CD4-positive, alpha-beta T cell (primary cell): ENCODE measurements at regions not wholly inside any gene's neighbourhood (a gene's known extent, or its start where the extent isn't known, plus 50 kb on each side); places are given as distances from the start of the nearest gene placed in this dataset.
"Not testable (repeated sequence)": the region's sequence is repeated elsewhere in the genome, so short reads cannot be mapped to it uniquely, and the experiment has no call there.

ENCODE experiments used
- ATAC-seq: fragments of 200-7000 bp; cut with Tn5 transposase; one replicate; pipeline ENCODE4 v1.10.0; 2022; ENCODE audit warnings: mild to moderate bottlenecking; ENCODE audit not compliant: poor library complexity
- CTCF ChIA-PET: fragments of 350-600 bp; sonication (Branson Sonifier 250); formaldehyde crosslinking; loops from one replicate; lab custom pipeline; 2021; ENCODE audit warnings: antibody characterized with exemption, inconsistent platforms; lab: Charles Lee
- POLR2A ChIA-PET: fragments of 350-600 bp; sonication (Branson Sonifier 250); formaldehyde crosslinking; loops from one replicate; lab custom pipeline; 2021; ENCODE audit warnings: antibody characterized with exemption, inconsistent platforms; lab: Charles Lee
- DNase-seq, 14 experiments: peaks; one replicate each; pipeline ENCODE4 v3.0.0-alpha.2; 2013 to 2020; ENCODE audit warnings: mixed read lengths in 2 of 14
- H3K27ac ChIP-seq, 2 donors: one replicate each; pipeline versions ENCODE4 v1.5.1 to v1.7.0; 2013; ENCODE audit warnings: low read length in 2 of 2, low read depth in 1 of 2, mild to moderate bottlenecking in 1 of 2
- H3K27me3 ChIP-seq, 2 experiments: 1 replicate in 1 of 2; 2 replicates in 1 of 2; pipeline versions ENCODE4 v1.6.1 to v1.7.0; 2013; ENCODE audit warnings: low read length in 2 of 2, control low read depth in 1 of 2, mild to moderate bottlenecking in 1 of 2, moderate library complexity in 1 of 2; ENCODE audit not compliant: insufficient read depth in 2 of 2, control insufficient read depth in 1 of 2
- H3K36me3 ChIP-seq: one replicate; pipeline ENCODE4 v1.6.1; 2013; ENCODE audit warnings: low read length, control low read depth; ENCODE audit not compliant: insufficient read depth
- H3K4me1 ChIP-seq: one replicate; pipeline ENCODE4 v1.6.1; 2013; ENCODE audit warnings: low read length, control low read depth; ENCODE audit not compliant: insufficient read depth
- H3K4me3 ChIP-seq: one replicate; pipeline ENCODE4 v1.5.1; 2013; ENCODE audit warnings: mild to moderate bottlenecking, low read length, moderate library complexity
- H3K9me3 ChIP-seq, 2 experiments: 1 replicate in 1 of 2; 2 replicates in 1 of 2; pipeline versions ENCODE4 v1.6.1 to v1.7.0; 2013; ENCODE audit warnings: low read length in 2 of 2, mild to moderate bottlenecking in 2 of 2, control low read depth in 1 of 2, moderate library complexity in 1 of 2; ENCODE audit not compliant: control insufficient read depth in 1 of 2, insufficient read depth in 1 of 2
- H3K27ac Mint-ChIP-seq: one replicate; pipeline ENCODE4 v1.8.0; 2020; ENCODE audit warnings: mixed read lengths
- H3K27me3 Mint-ChIP-seq: one replicate; pipeline ENCODE4 v1.8.0; 2021; ENCODE audit warnings: mixed read lengths
- H3K36me3 Mint-ChIP-seq: one replicate; pipeline ENCODE4 v1.8.0; 2021; ENCODE audit warnings: low read depth, mixed read lengths
- H3K4me1 Mint-ChIP-seq: one replicate; pipeline ENCODE4 v1.8.0; 2021; ENCODE audit warnings: low read depth, mixed read lengths
- H3K4me3 Mint-ChIP-seq: one replicate; pipeline ENCODE4 v1.8.0; 2020; ENCODE audit warnings: mild to moderate bottlenecking, mixed read lengths
- H3K9me3 Mint-ChIP-seq: one replicate; pipeline ENCODE4 v1.8.0; 2020; ENCODE audit warnings: mixed read lengths
- intact Hi-C, 2 experiments: fragments of 100-400 bp; cut with DNase I in 1 of 2; cut with micrococcal nuclease in 1 of 2; formaldehyde crosslinking; loops; one replicate each; pipeline versions ENCODE4 v1.15.1 to v1.9.0; 2023 to 2025; cut with DNase I, micrococcal nuclease
- TF ChIP-seq, protein P1 (sequence below): fragments of 200-600 bp; IDR thresholded peaks from one replicate; pipeline ENCODE4 v1.8.0; 2022; ENCODE audit warnings: antibody characterized with exemption, mild to moderate bottlenecking

DNA sequence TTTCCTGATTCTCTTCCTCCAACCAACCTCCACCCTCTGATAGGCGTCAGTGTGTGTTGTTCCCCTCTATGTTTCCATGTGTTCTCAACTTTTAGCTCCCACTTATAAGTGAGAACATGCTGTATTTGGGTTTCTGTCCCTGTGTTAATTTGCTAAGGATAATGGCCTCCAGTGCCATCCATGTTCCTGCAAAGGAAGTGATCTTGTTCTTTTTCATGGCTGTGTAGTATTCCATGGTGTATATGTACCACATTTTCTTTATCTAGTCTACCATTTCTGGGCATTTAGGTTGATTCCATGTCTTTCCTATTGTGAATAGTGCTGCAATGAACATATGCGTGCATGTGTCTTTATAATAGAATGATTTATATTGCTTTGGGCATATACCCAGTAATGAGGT, 107.1 kb upstream of the CPHXL start:
- H3K9me3 ChIP-seq = peaks cover 4 to 15% of the 10 kb centered on the region in 2 experiments
- H3K36me3 ChIP-seq, ATAC-seq, H3K4me1 ChIP-seq, POLR2A ChIA-PET, CTCF ChIA-PET, H3K36me3 Mint-ChIP-seq, H3K27me3 ChIP-seq, H3K27ac Mint-ChIP-seq, intact Hi-C loops, H3K27ac ChIP-seq, H3K4me3 Mint-ChIP-seq, DNase-seq, H3K4me3 ChIP-seq, H3K4me1 Mint-ChIP-seq: not testable (repeated sequence)
- Mint-ChIP-seq H3K27me3 (peaks cover 49% of the 10 kb centered on the region), H3K9me3 (peaks cover 14% of the 10 kb centered on the region)

DNA sequence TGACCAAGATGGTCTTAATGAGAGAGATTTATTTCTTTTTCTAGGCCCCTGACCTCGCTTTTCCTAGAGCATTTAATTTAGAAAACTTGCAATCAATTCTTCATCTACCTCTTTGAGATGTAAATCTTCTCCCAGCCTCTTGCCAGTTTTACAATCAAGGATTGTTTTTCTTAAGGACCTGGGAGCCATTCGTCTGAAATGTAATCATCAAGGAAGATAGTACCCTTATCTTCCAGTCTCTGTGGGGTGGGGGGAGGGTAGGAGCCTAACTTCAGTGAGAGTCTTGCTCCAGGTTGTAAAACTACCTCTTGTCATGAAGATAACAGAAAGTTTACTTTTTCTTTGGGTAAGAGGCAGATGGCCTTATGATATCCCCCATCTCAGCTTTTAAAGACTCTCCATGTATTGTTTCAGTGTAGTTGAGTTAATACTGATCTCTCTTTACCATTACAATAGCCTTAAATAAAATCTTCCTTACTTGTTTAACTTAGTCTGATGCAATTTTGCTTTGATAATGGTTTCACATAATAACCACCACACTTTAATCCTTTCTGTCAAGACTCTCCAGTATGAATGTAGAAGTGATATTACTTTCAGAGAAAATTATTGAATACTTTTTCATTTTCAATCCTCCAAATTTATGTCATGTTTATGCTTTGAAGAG, 110.2 kb upstream of the CPHXL start:
- DNase-seq (no peak), ATAC-seq (no peak)
- Mint-ChIP-seq H3K4me1 (no peaks in the 10 kb centered on the region), H3K9me3 (peaks cover 6% of the 10 kb centered on the region), H3K4me3 (no peak overlapping the region), H3K27me3 (peaks cover 48% of the 10 kb centered on the region), H3K36me3 (no peaks in the 10 kb centered on the region), H3K27ac (no peak overlapping the region)
- H3K27ac ChIP-seq = no peak overlapping the region
- H3K9me3 ChIP-seq = peaks cover 4 to 12% of the 10 kb centered on the region in 2 experiments
- H3K4me1 ChIP-seq = no peaks in the 10 kb centered on the region
- TF ChIP-seq, protein P1, sequence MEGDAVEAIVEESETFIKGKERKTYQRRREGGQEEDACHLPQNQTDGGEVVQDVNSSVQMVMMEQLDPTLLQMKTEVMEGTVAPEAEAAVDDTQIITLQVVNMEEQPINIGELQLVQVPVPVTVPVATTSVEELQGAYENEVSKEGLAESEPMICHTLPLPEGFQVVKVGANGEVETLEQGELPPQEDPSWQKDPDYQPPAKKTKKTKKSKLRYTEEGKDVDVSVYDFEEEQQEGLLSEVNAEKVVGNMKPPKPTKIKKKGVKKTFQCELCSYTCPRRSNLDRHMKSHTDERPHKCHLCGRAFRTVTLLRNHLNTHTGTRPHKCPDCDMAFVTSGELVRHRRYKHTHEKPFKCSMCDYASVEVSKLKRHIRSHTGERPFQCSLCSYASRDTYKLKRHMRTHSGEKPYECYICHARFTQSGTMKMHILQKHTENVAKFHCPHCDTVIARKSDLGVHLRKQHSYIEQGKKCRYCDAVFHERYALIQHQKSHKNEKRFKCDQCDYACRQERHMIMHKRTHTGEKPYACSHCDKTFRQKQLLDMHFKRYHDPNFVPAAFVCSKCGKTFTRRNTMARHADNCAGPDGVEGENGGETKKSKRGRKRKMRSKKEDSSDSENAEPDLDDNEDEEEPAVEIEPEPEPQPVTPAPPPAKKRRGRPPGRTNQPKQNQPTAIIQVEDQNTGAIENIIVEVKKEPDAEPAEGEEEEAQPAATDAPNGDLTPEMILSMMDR = no peak
- H3K36me3 ChIP-seq = no peaks in the 10 kb centered on the region
- no peak overlapping the region for H3K4me3 ChIP-seq
- intact Hi-C loops = no loop called here
- ChIA-PET CTCF (no interaction called here), POLR2A (interaction anchor here (0.6 kb wide), 1 partner anchor 51 kb away, joined by 3 read pairs; no protein-coding TSS in a partner anchor)
- peaks cover 4 to 8% of the 10 kb centered on the region in 2 experiments for H3K27me3 ChIP-seq

DNA sequence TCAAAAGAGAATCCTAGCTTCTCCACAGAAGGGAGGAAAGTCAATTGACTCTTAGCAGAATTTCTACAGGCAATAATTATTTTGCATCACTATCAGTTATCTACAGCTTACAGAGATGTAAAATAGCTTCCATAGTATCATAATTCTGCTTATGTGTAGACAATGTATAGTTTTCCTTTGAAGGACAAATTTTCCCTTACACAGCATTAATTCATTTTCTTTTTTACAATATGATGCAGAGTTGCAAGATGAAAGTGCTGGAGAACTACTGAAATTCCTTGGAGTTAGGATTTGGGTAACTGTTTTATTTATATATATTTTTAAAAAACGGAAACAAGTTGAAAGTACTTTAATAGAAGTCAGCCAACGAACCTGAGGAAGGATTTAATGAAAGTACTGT, 111.0 kb upstream of the CPHXL start:
- H3K4me1 ChIP-seq = no peaks in the 10 kb centered on the region
- no peak for ATAC-seq
- no peak overlapping the region for H3K27ac ChIP-seq
- no peaks in the 10 kb centered on the region for H3K4me1 Mint-ChIP-seq
- peaks cover 49% of the 10 kb centered on the region for H3K27me3 Mint-ChIP-seq
- H3K4me3 ChIP-seq = no peak overlapping the region
- no peaks in the 10 kb centered on the region for H3K36me3 Mint-ChIP-seq
- ChIA-PET CTCF (no interaction called here), POLR2A (interaction anchor here (0.6 kb wide), 1 partner anchor 50 kb away, joined by 3 read pairs; no protein-coding TSS in a partner anchor)
- intact Hi-C loops = no loop called here
- no peaks in the 10 kb centered on the region for H3K36me3 ChIP-seq
- no peak overlapping the region for H3K4me3 Mint-ChIP-seq
- peaks cover 4 to 12% of the 10 kb centered on the region in 2 experiments for H3K9me3 ChIP-seq
- DNase-seq = no peak
- H3K27me3 ChIP-seq = peaks cover 4 to 8% of the 10 kb centered on the region in 2 experiments
- TF ChIP-seq, protein P1 = no peak
- H3K9me3 Mint-ChIP-seq = peaks cover 6% of the 10 kb centered on the region
- H3K27ac Mint-ChIP-seq = no peak overlapping the region

DNA sequence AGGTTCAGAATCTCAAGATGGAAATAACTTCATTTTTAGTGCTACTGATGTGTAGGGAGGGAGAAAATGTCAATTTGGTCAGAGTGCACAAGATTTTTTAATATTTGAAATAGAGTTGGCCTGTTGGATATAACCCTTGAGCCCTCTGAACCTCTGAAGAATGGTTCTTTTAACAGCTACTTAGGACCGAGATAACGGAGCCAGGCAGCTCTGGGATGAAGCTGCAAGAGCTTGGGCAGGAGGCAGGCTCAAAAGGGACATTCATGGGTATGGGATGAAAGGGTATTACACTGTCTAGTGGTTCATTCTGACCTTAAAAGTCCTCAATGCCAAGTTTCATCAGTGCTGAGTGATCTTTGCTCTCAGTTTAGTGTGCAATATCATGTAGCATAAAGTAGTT, 111.4 kb upstream of the CPHXL start:
- DNase-seq (no peak), ATAC-seq (no peak)
- no peaks in the 10 kb centered on the region for H3K36me3 ChIP-seq
- H3K27me3 ChIP-seq = peaks cover 4 to 8% of the 10 kb centered on the region in 2 experiments
- intact Hi-C loops = no loop called here
- Mint-ChIP-seq H3K4me3 (no peak overlapping the region), H3K27ac (no peak overlapping the region), H3K36me3 (no peaks in the 10 kb centered on the region), H3K27me3 (peaks cover 49% of the 10 kb centered on the region), H3K9me3 (peaks cover 6% of the 10 kb centered on the region), H3K4me1 (no peaks in the 10 kb centered on the region)
- ChIA-PET CTCF (no interaction called here), POLR2A (no interaction called here)
- TF ChIP-seq, protein P1 = no peak
- H3K4me1 ChIP-seq = no peaks in the 10 kb centered on the region
- no peak overlapping the region for H3K27ac ChIP-seq
- peaks cover 4 to 12% of the 10 kb centered on the region in 2 experiments for H3K9me3 ChIP-seq
- no peak overlapping the region for H3K4me3 ChIP-seq
